H9 (cell line): ENCODE measurements at regions not wholly inside any gene's neighbourhood (a gene's known extent, or its start where the extent isn't known, plus 50 kb on each side); places are given as distances from the start of the nearest gene placed in this dataset.

Experiments used
- DNase-seq: peaks from one replicate; pipeline ENCODE4 v3.0.0-alpha.2; 2017
- H2AFZ ChIP-seq: one replicate; pipeline ENCODE4 v1.6.1; 2013; ENCODE audit warnings: mild to moderate bottlenecking, low read length, control low read depth, moderate library complexity
- H2AK5ac ChIP-seq: 2 replicates; pipeline ENCODE4 v1.6.1; 2013; ENCODE audit warnings: low read length, control low read depth, mixed read lengths; ENCODE audit not compliant: insufficient read length
- H2BK120ac ChIP-seq: one replicate; pipeline ENCODE4 v1.6.1; 2013; ENCODE audit warnings: low read depth, mild to moderate bottlenecking, low read length, control low read depth, inconsistent platforms; ENCODE audit not compliant: poor library complexity, severe bottlenecking
- H2BK12ac ChIP-seq: 2 replicates; pipeline ENCODE4 v1.6.1; 2013; ENCODE audit warnings: low read length, control low read depth, mixed read lengths, low read depth; ENCODE audit not compliant: insufficient read length
- H2BK15ac ChIP-seq: 2 replicates; pipeline ENCODE4 v1.6.1; 2013; ENCODE audit warnings: low read depth, low read length, control low read depth
- H2BK20ac ChIP-seq: one replicate; pipeline ENCODE4 v1.6.1; 2013; ENCODE audit warnings: low read depth, mild to moderate bottlenecking, low read length, control low read depth, inconsistent platforms; ENCODE audit not compliant: poor library complexity, severe bottlenecking
- H2BK5ac ChIP-seq: 2 replicates; pipeline ENCODE4 v1.6.1; 2013; ENCODE audit warnings: low read length, control low read depth, mixed read lengths; ENCODE audit not compliant: insufficient read length
- H3K14ac ChIP-seq: 2 replicates; pipeline ENCODE4 v1.6.1; 2013; ENCODE audit warnings: low read length, control low read depth; ENCODE audit not compliant: insufficient read depth
- H3K18ac ChIP-seq: 2 replicates; pipeline ENCODE4 v1.6.1; 2013; ENCODE audit warnings: low read depth, mild to moderate bottlenecking, mixed read lengths, low read length, control low read depth; ENCODE audit not compliant: insufficient read length
- H3K23ac ChIP-seq: 2 replicates; pipeline ENCODE4 v1.6.1; 2013; ENCODE audit warnings: low read length, control low read depth, mixed read lengths, low read depth; ENCODE audit not compliant: insufficient read length
- H3K23me2 ChIP-seq: 2 replicates; pipeline ENCODE4 v1.6.1; 2013; ENCODE audit warnings: low read depth, mild to moderate bottlenecking, mixed read lengths, low read length, control low read depth; ENCODE audit not compliant: insufficient read length, poor library complexity, severe bottlenecking
- H3K27ac ChIP-seq: 2 replicates; pipeline ENCODE4 v1.5.1; 2013; ENCODE audit warnings: low read length, control low read depth, mixed read lengths, low read depth; ENCODE audit not compliant: insufficient read length
- H3K27me3 ChIP-seq: 2 replicates; pipeline ENCODE4 v1.6.1; 2013; ENCODE audit warnings: low read length, control low read depth, inconsistent platforms; ENCODE audit not compliant: insufficient read depth
- H3K4ac ChIP-seq: 2 replicates; pipeline ENCODE4 v1.6.1; 2013; ENCODE audit warnings: low read depth, mild to moderate bottlenecking, control low read depth, inconsistent platforms, low read length, moderate library complexity
- H3K4me1 ChIP-seq: 2 replicates; pipeline ENCODE4 v1.6.1; 2013; ENCODE audit warnings: low read length, control low read depth, inconsistent platforms; ENCODE audit not compliant: insufficient read depth
- H3K4me2 ChIP-seq: 2 replicates; pipeline ENCODE4 v1.6.1; 2013; ENCODE audit warnings: low read length, control low read depth, mixed read lengths; ENCODE audit not compliant: insufficient read length, insufficient read depth
- H3K56ac ChIP-seq: 2 replicates; pipeline ENCODE4 v1.6.1; 2013; ENCODE audit warnings: low read depth, mild to moderate bottlenecking, mixed read lengths, low read length, control low read depth; ENCODE audit not compliant: insufficient read length
- H3K79me1 ChIP-seq: 2 replicates; pipeline ENCODE4 v1.6.1; 2013; ENCODE audit warnings: low read depth, mild to moderate bottlenecking, moderate library complexity, low read length, control low read depth, inconsistent platforms; ENCODE audit not compliant: insufficient read depth, poor library complexity, severe bottlenecking
- H3K79me2 ChIP-seq: 2 replicates; pipeline ENCODE4 v1.6.1; 2013; ENCODE audit warnings: low read length, control low read depth, inconsistent platforms; ENCODE audit not compliant: insufficient read depth
- H3K9ac ChIP-seq: 2 replicates; pipeline ENCODE4 v1.6.1; 2013; ENCODE audit warnings: low read length, control low read depth, mixed read lengths; ENCODE audit not compliant: insufficient read length; ENCODE audit errors: extremely low read depth
- H3K9me3 ChIP-seq: one replicate; pipeline ENCODE4 v1.6.1; 2013; ENCODE audit warnings: low read depth, low read length, inconsistent platforms; ENCODE audit not compliant: control insufficient read depth
- H3T11ph ChIP-seq: one replicate; pipeline ENCODE4 v1.6.1; 2013; ENCODE audit warnings: mild to moderate bottlenecking, low read length, control low read depth, inconsistent platforms
- H4K20me1 ChIP-seq: one replicate; pipeline ENCODE4 v1.6.1; 2013; ENCODE audit not compliant: control insufficient read depth, insufficient read length, insufficient read depth
- H4K5ac ChIP-seq: 2 replicates; pipeline ENCODE4 v1.6.1; 2013; ENCODE audit warnings: low read depth, mild to moderate bottlenecking, mixed read lengths, low read length, control low read depth; ENCODE audit not compliant: insufficient read length
- H4K8ac ChIP-seq: replicated peaks from 2 replicates; pipeline ENCODE4 v1.6.1; 2013; ENCODE audit warnings: low read length, control low read depth, mixed read lengths, low read depth; ENCODE audit not compliant: insufficient read length
- H4K91ac ChIP-seq: 2 replicates; pipeline ENCODE4 v1.6.1; 2013; ENCODE audit warnings: low read depth, mild to moderate bottlenecking, moderate library complexity, mixed read lengths, low read length, control low read depth; ENCODE audit not compliant: insufficient read length
- H3K27ac Mint-ChIP-seq, 3 experiments: 2 replicates in 2 of 3; 3 replicates in 1 of 3; pipeline ENCODE4 v1.8.0; 2020 to 2021; ENCODE audit warnings: mixed read lengths in 3 of 3, mild to moderate bottlenecking in 1 of 3, moderate library complexity in 1 of 3
- H3K27me3 Mint-ChIP-seq: 2 replicates; pipeline ENCODE4 v1.8.0; 2021; ENCODE audit warnings: low read depth, mild to moderate bottlenecking, moderate library complexity, mixed read lengths
- H3K36me3 Mint-ChIP-seq, 3 experiments: 2 replicates in 2 of 3; 3 replicates in 1 of 3; pipeline ENCODE4 v1.8.0; 2020 to 2021; ENCODE audit warnings: low read depth in 3 of 3, mixed read lengths in 3 of 3; ENCODE audit not compliant: insufficient read depth in 1 of 3
- H3K4me1 Mint-ChIP-seq, 2 experiments: 2 replicates each; pipeline ENCODE4 v1.8.0; 2020; ENCODE audit warnings: mixed read lengths in 2 of 2
- H3K4me3 Mint-ChIP-seq, 2 experiments: 2 replicates in 1 of 2; 3 replicates in 1 of 2; pipeline ENCODE4 v1.8.0; 2020 to 2021; ENCODE audit warnings: mild to moderate bottlenecking in 2 of 2, mixed read lengths in 2 of 2, moderate library complexity in 1 of 2
- H3K9me3 Mint-ChIP-seq, 2 experiments: 2 replicates in 1 of 2; 3 replicates in 1 of 2; pipeline ENCODE4 v1.8.0; 2020; ENCODE audit warnings: mild to moderate bottlenecking in 2 of 2, mixed read lengths in 2 of 2, moderate library complexity in 1 of 2
- WGBS: extraction: QIAGEN DNeasy Blood & Tissue Kit; methylation state at CpG from one replicate; pipeline ENCODE4 v1.1.7; 2013; ENCODE audit warnings: missing lambda C conversion rate, low lambda C conversion rate, mixed read lengths; ENCODE audit not compliant: insufficient read length; ENCODE audit errors: extremely low coverage; 5-methylcytosine and 5-hydroxymethylcytosine counted together
- TF ChIP-seq, protein P1 (sequence below): fragments of 200-600 bp; sonication (generic); conservative IDR thresholded peaks from 3 replicates; pipeline ENCODE4 v1.8.0; 2021; ENCODE audit warnings: antibody characterized with exemption, mild to moderate bottlenecking

DNA sequence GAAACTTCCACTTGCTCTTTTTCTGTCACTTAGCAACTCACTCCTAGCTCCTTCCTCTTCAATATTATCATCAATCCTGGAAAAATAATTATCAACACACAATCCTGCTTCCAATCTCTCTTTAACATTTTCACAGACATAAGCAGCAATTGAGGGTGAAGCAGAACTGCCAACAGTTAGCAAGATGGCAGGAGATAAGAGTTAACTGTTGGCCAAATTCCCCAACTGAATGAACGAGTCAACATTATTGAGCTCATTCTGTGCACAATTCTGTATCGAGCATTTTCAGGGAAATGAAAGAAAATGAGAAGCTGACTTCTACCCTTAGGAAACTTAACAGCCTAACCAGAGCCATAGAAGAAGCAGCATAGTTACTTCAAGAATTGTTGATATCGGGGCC lies 152.0 kb downstream of the KCNA5 start:
- H3K9me3 Mint-ChIP-seq, result no peaks in the 10 kb centered on the region
- H3K9ac ChIP-seq, result no peak overlapping the region
- H3K27ac Mint-ChIP-seq, result no peak overlapping the region
- no peak overlapping the region for H2AK5ac ChIP-seq
- DNase-seq, result no peak
- no peak overlapping the region for H2BK120ac ChIP-seq
- H3K23ac ChIP-seq, result no peak overlapping the region
- no peak overlapping the region for H3K4me2 ChIP-seq
- H3K4me1 Mint-ChIP-seq, result peaks cover 2 to 6% of the 10 kb centered on the region in 2 experiments
- TF ChIP-seq, protein P1, sequence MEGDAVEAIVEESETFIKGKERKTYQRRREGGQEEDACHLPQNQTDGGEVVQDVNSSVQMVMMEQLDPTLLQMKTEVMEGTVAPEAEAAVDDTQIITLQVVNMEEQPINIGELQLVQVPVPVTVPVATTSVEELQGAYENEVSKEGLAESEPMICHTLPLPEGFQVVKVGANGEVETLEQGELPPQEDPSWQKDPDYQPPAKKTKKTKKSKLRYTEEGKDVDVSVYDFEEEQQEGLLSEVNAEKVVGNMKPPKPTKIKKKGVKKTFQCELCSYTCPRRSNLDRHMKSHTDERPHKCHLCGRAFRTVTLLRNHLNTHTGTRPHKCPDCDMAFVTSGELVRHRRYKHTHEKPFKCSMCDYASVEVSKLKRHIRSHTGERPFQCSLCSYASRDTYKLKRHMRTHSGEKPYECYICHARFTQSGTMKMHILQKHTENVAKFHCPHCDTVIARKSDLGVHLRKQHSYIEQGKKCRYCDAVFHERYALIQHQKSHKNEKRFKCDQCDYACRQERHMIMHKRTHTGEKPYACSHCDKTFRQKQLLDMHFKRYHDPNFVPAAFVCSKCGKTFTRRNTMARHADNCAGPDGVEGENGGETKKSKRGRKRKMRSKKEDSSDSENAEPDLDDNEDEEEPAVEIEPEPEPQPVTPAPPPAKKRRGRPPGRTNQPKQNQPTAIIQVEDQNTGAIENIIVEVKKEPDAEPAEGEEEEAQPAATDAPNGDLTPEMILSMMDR, result no peak
- no peak overlapping the region for H3K56ac ChIP-seq
- H3K14ac ChIP-seq, result no peak overlapping the region
- H4K20me1 ChIP-seq, result no peaks in the 10 kb centered on the region
- no peak overlapping the region for H3K4me3 Mint-ChIP-seq
- H4K91ac ChIP-seq, result no peak overlapping the region
- H3K4me1 ChIP-seq, result peaks cover 1% of the 10 kb centered on the region; the same call in 1 of the 2 replicates
- H2BK20ac ChIP-seq, result no peak overlapping the region
- peaks cover 2% of the 10 kb centered on the region for H3K27me3 Mint-ChIP-seq
- no peak overlapping the region for H2BK5ac ChIP-seq
- no peak overlapping the region for H3T11ph ChIP-seq
- no peaks in the 10 kb centered on the region for H3K27me3 ChIP-seq
- no peaks in the 10 kb centered on the region for H3K79me1 ChIP-seq
- H2BK12ac ChIP-seq, result no peak overlapping the region
- H3K23me2 ChIP-seq, result no peaks in the 10 kb centered on the region
- no peaks in the 10 kb centered on the region for H3K79me2 ChIP-seq
- H4K5ac ChIP-seq, result no peak overlapping the region
- H3K9me3 ChIP-seq, result no peaks in the 10 kb centered on the region
- no peaks in the 10 kb centered on the region for H3K36me3 Mint-ChIP-seq
- H2AFZ ChIP-seq, result no peak overlapping the region
- no CpG with 5 or more reads among the region's 3 CpGs for WGBS
- H3K27ac ChIP-seq, result no peak overlapping the region
- no peak overlapping the region for H3K18ac ChIP-seq
- no peak overlapping the region for H3K4ac ChIP-seq
- H2BK15ac ChIP-seq, result no peak overlapping the region
- no peak overlapping the region for H4K8ac ChIP-seq
